GM13977 (cell line): ENCODE measurements at regions not wholly inside any gene's neighbourhood (a gene's known extent, or its start where the extent isn't known, plus 50 kb on each side); places are given as distances from the start of the nearest gene placed in this dataset.
"Not testable (repeated sequence)": the region's sequence is repeated elsewhere in the genome, so short reads cannot be mapped to it uniquely, and the experiment has no call there.

Experiments
- DNase-seq: peaks from one replicate; pipeline ENCODE4 v3.0.0; 2012; ENCODE audit warnings: low spot score
- in situ Hi-C: fragments of 300-500 bp; cut with MboI; formaldehyde crosslinking; loops from one replicate; pipeline ENCODE4 v1.12.0; 2022; ENCODE audit warnings: low sequenced_read_pairs, low pct_unique_long_range_greater_than_20kb, mixed read lengths, inconsistent platforms; ENCODE audit not compliant: unreplicated experiment
- TF ChIP-seq, protein P1 (sequence below): IDR thresholded peaks from 2 replicates; pipeline ENCODE4 v1.5.1; 2012; ENCODE audit warnings: mild to moderate bottlenecking, control low read depth; ENCODE audit not compliant: insufficient read depth; ENCODE audit errors: extremely low read depth, missing control alignments

GRCh38 chr2:175677880-175678279, 324.2 kb downstream of the LNPK start:
- in situ Hi-C loops = loop anchor here (25.0 kb wide), 1 partner anchor 409 kb away; the partner anchor contains the start of genes EVX2, HOXD12 and HOXD13
- TF ChIP-seq, protein P1, sequence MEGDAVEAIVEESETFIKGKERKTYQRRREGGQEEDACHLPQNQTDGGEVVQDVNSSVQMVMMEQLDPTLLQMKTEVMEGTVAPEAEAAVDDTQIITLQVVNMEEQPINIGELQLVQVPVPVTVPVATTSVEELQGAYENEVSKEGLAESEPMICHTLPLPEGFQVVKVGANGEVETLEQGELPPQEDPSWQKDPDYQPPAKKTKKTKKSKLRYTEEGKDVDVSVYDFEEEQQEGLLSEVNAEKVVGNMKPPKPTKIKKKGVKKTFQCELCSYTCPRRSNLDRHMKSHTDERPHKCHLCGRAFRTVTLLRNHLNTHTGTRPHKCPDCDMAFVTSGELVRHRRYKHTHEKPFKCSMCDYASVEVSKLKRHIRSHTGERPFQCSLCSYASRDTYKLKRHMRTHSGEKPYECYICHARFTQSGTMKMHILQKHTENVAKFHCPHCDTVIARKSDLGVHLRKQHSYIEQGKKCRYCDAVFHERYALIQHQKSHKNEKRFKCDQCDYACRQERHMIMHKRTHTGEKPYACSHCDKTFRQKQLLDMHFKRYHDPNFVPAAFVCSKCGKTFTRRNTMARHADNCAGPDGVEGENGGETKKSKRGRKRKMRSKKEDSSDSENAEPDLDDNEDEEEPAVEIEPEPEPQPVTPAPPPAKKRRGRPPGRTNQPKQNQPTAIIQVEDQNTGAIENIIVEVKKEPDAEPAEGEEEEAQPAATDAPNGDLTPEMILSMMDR = no peak
- DNase-seq = no peak

DNA sequence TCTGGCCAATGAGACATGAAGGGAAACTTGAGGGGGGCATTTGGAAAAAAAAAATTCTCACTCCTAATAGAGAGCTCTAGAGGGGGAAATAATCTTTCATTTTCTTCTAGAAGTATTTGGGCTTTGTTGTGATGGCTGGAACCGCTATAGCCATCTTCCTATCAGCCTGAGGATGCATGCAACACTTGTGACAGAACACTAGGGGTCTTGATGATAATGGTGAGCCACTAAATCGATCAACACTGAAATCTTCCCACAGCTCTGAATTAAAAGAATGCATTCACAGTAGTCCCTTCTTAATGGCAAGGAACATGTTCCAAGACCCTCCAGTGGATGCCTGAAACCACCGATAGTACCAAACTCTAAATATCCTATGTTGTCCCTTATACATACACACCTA, 325.3 kb downstream of the LNPK start:
- in situ Hi-C loops = loop anchor here (25.0 kb wide), 1 partner anchor 410 kb away; the partner anchor contains the start of genes EVX2, HOXD12 and HOXD13
- TF ChIP-seq, protein P1 = no peak
- DNase-seq = no peak

DNA sequence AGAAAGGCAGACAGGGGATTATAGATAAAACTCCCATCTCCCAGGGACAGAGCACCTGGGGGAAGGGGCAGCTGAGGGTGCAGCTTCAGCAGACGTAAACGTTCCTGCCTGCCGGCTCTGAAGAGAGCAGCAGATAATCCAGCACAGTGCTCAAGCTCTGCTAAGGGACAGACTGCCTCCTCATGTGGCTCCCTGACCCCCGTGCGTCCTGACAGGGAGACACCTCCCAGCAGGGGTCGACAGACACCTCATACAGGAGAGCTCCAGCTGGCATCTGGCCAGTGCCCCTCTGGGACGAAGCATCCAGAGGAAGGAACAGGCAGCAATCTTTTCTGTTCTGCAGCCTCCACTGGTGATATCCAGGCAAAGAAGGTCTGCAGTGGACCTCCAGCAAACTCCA, 333.3 kb downstream of the LNPK start:
- DNase-seq, in situ Hi-C loops: not testable (repeated sequence)

GRCh38 chr2:175662335-175662734, 339.7 kb downstream of the LNPK start:
- in situ Hi-C loops = no loop called here
- TF ChIP-seq, protein P1 = no peak
- no peak for DNase-seq

DNA sequence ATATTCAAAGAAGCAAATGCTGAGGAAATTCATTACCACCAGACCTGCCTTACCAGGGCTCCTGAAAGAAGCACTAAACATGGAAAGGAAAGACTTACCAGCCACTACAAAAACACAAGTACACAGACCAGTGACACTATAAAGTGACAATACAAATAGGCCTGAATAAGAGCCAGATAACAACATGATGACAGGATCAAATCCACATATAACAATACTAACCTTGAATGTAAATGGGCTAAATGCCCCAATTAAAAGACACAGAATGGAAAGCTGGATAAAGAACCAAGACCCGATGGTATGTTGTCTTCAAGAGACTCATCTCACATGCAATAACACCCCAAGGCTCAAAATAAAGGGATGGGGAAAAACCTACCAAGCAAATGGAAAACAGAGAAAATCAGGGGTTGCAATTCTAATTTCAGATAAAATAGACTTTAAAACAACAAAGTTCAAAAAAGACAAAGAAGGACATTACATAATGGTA, 353.4 kb downstream of the LNPK start:
- DNase-seq = no peak
- TF ChIP-seq, protein P1 = no peak
- in situ Hi-C loops = no loop called here

DNA sequence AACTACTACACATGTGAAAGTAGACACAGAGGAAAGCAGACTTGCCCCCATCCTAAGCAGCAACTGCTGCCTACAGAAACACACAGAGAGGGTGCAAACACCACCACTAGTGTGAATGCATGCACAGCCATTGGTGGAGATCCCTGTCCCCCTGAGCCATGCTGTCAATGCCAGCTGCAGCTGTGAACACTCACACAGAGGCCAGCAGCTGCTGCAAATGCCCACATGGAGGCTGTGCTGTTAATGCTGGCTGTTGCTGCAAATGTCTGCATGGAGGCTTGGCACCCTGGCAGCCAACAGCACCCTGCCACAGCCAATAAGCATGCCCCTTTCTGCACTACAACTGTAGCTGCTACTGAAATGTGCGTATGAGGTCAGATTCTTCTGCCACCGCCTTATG, 355.0 kb downstream of the LNPK start:
- TF ChIP-seq, protein P1 = no peak
- no peak for DNase-seq
- in situ Hi-C loops = no loop called here

DNA sequence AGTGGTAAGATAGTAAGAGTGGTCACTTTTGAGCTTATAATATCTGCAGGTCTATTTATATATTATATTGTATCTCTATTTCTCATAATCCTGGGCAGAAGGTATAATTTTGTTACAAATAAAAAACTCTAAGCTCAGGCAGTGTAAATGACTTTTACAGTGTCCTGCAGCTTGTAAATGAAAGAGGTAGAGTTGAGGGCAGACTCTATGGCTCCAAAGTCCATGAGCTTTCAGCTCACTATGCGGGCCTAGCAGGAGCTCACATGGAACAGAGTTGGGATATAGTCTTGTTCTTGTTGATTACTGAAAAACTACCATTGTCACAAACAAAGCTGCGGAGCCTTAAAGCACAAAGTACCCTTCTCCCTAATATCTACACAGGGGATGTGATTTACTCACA, 361.4 kb downstream of the LNPK start:
- in situ Hi-C loops = no loop called here
- DNase-seq = no peak

More for the DNA sequence above, 361.4 kb downstream of the LNPK start:
- TF ChIP-seq, protein P1 = no peak
